NCI-H2107 treated with DMSO at 0.1 percent for 48 hours (cell line): ENCODE measurements at regions not wholly inside any gene's neighbourhood (a gene's known extent, or its start where the extent isn't known, plus 50 kb on each side); places are given as distances from the start of the nearest gene placed in this dataset.

Experiments used
- DNase-seq: peaks from one replicate; lab custom pipeline; 2025; ENCODE audit not compliant: unreplicated experiment; lab: John Stamatoyannopoulos, UW

DNA sequence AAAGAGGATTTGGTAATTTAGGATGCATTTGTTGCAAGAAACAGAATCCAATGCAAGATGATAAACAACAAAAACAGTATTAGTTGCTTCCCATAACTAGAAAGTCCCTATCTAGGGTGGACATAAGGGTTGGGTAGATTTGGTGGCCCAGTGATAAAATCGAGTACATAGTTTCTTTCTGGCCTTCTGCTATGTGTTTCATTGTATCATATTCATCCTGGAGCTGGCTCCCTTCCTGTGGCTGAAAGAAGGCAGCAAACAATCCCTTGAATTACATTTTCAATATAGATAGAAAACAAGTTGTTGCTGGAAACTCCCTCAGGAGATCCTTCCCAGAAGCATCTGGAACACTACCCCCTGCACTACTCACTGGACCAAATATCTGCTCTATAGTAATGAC is 135.1 kb downstream of the ID4 start:
- DNase-seq: no peak

DNA sequence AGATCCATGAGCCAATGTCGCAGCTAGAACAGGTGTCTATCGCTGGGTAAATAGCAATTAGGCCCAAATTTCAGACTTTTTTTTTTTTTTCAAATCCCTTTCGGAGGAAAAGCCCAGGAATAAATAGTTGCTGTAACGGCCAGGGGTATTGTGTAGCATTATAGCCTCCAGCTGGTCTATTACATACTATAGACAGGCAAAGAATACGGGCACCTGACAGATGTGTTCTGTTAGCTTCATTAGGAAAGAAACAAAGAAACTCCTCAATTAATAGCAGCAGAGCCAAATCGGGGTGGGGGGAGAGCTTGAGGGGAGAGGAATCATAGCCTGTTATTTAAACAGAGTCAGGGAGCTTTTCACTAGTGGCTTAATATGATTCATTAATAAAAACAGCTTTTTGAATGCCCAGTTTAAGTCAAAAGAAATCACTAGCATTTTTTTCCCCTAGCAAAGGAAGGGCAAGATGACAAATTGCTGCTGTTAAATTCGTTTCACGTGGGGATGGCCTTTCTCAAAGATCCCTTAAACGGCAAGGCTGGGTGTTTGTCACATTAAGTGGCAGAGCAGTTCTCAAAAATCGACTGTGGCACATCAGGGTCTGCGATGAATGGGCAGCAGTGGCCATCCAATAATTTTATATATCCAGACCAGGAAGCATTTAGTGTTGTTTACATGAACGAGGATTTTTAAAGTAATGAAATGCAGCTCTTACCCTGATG is 139.4 kb downstream of the ID4 start:
- DNase-seq: peak; percentile 40

DNA sequence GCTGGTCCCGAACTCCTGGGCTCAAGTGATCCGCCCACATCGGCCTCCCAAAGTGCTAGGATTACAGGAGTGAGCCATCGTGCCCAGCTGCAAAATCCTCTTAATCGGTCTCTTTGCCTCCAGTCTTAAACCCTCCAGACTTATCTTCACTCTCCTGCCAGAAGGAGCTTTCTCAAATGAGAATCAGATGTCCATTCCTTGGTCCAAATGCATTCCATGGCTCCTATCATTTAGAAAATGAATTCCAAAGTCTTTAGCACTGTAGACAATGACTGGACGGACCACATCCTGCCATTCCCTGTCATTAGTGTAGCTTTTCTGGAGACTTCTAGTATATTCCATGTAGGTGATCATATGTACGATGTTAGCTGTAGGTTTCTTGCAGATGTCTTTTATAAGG is 141.9 kb downstream of the ID4 start:
- no peak for DNase-seq

- DNase-seq: no peak
Observed at GRCh38 chr6:19979986-19980385, 142.8 kb downstream of the ID4 start.

DNA sequence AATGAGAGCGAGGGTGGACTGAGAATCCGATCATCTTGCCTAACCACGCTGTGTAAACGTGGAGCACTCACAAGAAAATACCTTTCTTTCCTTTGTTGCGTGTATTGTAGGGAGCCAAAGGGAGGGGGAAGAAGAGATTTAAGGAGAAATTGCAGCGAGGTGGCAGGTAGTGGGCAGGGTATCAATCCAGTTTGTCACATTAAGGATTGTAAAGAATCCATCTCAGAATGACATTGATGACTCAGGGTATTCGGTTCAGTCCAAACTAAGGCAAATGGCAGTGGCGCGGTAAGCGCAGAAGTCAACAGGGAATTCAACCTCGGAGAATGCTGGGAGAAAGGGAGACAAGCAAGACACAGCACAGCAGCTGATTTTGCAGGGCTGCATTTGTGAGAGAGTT is 146.2 kb downstream of the ID4 start:
- no peak for DNase-seq

GRCh38 chr6:19986691-19987438 is 149.7 kb downstream of the ID4 start:
- no peak for DNase-seq

GRCh38 chr6:19988555-19988954 is 151.4 kb downstream of the ID4 start:
- DNase-seq: no peak

- no peak for DNase-seq
Observed at GRCh38 chr6:19991176-19991575, 154.0 kb downstream of the ID4 start.

DNA sequence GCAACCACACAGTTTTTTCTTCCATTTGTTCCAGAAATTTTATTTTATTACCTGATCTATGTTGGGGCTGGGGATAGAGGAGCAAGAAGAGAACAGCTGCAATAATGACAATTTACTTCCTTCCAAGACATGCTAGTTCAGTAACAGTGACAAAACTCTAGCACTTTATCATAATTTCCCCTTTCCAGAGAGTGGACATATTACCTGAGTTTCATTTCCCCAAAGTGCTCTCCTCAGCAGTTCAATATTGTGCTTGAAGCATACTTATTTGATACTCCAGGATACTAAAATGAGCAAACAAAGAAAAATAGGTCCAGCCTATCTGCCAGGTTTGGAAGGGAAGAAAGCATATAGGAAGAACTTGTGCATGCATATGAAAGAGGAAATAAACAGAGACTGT is 157.7 kb downstream of the ID4 start:
- no peak for DNase-seq

GRCh38 chr6:19995575-19996257 is 158.5 kb downstream of the ID4 start:
- no peak for DNase-seq

- DNase-seq: no peak
Observed at GRCh38 chr6:19997104-19997503, 159.9 kb downstream of the ID4 start.

DNA sequence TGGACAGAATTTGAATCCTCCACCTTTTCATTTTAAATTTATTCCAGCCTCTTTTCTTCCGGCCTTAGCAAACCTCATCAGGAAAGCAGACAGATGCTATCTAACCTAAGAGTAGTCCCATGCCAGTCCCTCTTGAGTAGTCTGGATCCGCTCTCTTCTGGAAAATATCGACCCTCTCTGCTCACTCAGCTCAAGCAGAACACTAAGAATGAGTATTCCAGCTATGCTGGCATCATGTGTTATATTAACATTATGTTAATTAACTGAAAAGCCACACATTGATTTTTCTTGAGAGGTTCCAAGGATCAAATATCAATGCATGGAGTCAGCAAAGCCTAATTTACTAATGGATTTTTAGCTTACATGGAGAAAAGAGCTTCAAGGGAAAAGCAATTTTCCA is 161.4 kb downstream of the ID4 start:
- peak; percentile 45 for DNase-seq

DNA sequence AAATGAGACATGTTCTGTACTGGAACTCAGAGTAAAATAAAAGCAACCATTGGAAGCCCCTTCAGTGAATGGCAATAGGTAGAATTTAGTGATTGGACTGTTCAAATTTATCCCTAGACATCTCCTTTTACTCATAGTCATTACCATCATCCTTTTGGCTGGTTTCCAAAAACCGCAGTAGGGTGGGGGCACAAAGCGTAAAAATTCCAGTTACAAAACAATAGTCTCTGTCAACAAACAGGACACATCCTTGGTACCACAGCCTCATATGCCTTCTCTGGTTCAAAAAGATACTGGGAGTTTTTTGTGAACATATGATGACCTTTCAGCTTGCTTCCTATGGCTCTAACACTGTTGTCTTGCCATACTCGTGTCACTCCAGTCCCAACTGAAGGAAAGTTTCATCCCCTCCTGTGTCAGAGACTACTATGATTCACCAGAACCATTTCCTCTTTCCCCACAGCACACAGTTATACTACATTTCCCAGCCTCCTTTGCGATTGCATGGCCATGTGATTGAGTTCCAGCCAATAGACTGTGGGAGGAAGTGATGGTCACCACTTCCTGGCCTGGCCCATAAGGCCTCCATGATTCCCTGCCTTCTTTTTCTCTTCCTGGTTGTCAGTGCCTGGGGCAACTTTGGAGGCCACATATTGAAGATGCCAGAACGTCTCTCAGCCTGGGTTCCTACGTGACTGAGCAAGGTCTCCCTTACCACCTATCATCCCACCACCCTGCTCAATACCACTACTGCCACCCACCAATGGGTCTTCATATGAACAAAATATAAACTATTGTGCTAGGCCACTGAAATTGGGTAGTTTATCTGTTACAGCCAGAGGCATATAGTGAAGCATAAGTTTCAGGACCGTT is 162.4 kb downstream of the ID4 start:
- DNase-seq: no peak

- DNase-seq: no peak
Observed at GRCh38 chr6:20001286-20001685, 164.1 kb downstream of the ID4 start.

DNA sequence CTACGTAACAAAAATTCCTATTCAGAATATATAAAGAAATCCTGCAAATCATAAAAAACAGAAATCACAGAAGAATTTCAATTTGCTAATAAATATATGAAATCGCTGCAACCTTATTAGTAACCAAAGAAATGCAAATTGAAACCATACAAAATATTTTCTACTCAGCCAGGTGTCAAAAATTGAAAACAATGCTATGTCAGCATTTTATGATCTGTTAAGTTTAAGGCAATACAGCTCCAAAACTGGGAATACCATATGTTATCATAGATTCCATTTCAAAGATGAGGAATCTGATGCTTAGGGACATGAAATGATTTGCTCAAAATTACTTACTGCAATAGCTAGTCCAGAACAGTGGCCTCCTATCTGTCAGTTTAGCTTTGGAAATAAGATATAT is 168.9 kb downstream of the ID4 start:
- no peak for DNase-seq

- no peak for DNase-seq
Observed at GRCh38 chr6:20008131-20008530, 171.0 kb downstream of the ID4 start.

DNA sequence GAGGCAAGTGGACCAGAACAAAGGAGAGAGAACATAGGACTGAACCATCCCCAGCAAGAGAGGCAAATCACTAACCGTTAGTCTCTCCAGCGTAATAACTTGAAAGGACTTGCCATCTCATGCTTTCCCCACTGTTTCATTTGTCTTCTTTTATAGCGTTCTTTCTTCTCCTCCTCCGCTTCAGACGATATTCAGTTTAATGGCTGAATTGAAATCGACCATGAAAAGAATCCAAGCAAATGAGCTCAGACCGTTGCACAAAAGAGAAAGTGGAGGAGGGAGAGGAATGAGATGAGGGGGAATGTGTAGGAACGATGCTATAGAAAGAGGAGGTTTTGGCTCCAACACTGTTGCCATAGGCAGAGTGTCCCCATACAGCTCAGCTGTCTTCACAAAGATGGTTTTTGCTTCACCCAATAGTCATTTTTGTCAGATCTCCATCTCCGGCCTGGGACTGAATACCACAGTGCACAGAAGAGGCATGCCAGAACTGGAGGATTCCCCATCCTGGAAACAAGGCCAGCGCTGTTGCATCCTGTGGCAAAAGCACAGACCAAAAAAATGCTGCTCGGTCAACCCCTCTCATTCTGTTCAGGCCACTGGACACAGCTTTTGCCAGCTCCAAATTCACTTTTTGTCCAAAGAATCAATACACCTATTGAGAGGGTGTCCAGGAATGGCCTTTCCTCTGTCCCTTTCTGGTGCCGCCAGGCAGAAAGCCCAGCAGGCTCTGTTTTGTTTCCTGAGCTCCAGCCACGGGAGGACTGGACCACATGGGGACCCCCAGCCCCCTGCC is 176.1 kb downstream of the ID4 start:
- no peak for DNase-seq

DNA sequence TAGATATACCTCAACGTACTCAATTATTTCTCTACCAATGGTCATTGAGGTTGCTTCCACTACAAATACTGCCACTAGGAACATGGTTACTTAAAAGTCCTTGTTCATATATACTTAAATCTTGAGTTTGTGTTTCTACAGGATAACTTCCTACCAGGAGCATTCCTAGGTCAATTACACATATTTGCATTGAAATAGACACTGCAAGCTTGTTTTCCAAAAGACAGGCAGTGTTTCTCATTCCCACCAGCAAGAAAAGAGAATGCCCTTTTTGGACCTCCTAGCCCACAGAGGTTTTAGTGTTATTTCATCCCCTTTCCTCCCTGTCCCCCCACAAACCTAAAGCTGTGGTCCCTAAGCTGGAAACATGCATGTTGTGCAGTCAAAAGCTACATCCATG is 177.3 kb downstream of the ID4 start:
- no peak for DNase-seq

DNA sequence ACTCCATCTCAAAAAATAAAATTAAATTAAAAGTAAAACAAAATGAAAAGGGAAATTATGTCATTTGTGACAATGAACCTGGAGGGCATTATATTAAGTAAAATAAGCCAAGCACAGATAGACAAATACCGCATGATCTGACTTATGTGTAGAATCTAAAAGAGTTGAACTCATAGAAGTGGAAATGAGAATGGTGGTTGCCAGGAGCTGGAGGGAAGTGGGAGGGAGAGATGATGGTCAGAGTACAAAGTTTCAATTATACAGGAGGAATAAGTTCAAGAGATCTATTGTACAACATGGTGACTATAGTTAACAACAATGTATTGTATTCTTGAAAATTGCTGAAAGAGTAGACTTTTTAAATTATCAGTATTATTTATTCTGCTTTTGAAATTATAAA is 183.4 kb downstream of the ID4 start:
- no peak for DNase-seq

- DNase-seq: no peak
Observed at GRCh38 chr6:20021795-20022194, 184.6 kb downstream of the ID4 start.
